GM19240 (cell line): ENCODE measurements at regions not wholly inside any gene's neighbourhood (a gene's known extent, or its start where the extent isn't known, plus 50 kb on each side); places are given as distances from the start of the nearest gene placed in this dataset.

Source experiments
- DNase-seq: peaks from one replicate; pipeline ENCODE4 v3.0.0; 2011; ENCODE audit warnings: low spot score; ENCODE audit not compliant: insufficient read length

DNA sequence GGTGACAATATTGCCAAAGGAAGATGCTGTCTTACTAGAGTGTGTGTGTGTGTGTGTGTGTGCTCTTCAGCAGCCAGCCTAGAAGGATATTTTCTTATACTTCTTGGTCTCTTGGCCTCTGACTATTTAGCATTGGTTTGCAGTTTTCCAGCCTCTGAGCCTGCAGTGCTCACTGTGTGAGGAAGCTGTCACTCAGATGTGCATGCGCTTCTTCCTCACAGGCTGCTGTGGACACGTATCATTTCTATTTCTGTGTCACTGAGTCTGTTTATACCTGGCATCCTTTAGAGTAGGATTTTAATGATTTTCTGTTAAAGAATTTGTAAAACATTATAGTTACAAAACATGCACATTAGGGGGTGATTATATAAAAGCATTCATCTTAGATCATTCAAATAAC, 83.3 kb downstream of the ALDH8A1 start:
- DNase-seq = no peak

GRCh38 chr6:134864558-134864957, 85.3 kb downstream of the ALDH8A1 start:
- DNase-seq = no peak

GRCh38 chr6:134863763-134864510, 86.0 kb downstream of the ALDH8A1 start:
- no peak for DNase-seq

DNA sequence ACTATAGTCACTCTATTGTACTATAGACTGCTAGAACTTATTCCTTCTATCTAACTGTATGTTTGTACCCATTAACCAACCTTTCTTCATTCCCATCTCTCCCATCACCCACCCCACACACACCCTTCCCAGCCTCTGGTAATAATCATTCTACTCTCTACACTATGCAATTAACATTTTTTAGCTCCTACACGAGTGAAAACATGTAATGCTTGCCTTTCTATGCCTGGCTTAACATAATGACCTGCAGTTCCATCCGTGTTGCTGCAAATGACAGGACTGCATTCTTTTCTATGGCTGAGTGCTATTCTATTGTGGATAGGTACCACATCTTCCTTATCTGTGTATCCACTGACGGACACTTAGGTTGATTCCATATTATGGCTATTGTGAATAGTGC, 95.5 kb downstream of the ALDH8A1 start:
- DNase-seq = no peak

DNA sequence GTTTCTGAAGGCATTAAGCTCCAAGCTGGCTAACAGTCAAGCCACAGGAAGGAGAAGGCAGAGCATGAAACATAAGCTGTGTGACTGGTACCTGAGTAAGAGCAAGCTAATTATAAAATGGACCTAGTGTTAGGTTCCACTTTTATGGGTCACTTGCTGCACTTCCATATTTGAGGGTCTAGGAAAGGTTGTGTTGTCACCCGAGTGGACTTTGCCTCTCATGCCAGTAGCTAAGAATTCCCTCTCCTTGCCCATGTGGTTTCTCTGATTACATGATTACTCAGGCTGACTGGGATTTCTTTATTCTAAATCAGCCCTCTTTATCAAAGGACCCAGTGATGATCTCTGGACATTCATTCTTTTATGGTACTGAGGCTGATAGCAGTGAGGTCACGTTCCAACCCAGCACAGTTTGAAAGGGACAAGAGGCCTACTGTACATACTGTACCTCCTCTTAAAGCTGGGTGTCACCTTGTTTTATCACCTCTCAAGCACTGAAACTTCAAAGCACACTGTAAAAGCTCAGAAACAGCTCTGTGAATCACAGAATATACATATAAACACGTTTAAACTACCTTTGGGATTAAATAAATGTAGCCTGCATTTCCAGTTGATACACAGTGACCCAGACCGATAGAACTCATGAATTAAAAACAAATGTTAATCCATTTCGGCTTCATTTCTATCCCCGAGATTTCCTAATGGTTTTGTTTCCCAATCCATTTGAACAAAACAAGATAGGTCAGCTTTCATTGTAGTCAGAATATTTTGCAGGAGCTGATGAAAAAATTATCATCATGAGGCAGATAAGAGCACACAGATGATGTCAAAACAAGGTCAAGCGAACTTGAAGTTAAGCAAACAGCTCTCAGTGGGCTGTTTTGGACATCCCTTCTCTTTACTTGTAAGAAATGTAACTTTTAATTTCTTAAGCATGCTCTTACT, 96.5 kb downstream of the ALDH8A1 start:
- DNase-seq = no peak

DNA sequence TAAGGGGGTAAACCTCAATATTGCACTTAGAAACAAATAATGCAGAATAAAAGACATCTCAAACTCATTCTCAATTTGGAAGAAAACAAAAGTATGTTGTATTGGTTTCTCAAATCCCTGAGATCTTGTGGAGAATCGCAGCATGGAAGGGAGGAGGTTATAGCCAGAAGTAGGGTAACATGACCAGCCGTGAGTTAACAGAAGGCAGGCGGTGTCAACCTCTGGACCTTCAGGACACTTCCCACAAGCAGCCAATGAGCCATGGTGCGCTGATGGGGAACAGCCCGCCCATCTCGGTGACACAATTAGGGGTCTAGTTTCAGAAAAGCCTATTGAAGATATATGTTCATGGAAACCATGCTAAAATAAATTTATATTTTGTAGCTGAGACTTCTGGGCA, 98.4 kb downstream of the ALDH8A1 start:
- DNase-seq = no peak

GRCh38 chr6:134850721-134851305, 99.1 kb downstream of the ALDH8A1 start:
- no peak for DNase-seq

DNA sequence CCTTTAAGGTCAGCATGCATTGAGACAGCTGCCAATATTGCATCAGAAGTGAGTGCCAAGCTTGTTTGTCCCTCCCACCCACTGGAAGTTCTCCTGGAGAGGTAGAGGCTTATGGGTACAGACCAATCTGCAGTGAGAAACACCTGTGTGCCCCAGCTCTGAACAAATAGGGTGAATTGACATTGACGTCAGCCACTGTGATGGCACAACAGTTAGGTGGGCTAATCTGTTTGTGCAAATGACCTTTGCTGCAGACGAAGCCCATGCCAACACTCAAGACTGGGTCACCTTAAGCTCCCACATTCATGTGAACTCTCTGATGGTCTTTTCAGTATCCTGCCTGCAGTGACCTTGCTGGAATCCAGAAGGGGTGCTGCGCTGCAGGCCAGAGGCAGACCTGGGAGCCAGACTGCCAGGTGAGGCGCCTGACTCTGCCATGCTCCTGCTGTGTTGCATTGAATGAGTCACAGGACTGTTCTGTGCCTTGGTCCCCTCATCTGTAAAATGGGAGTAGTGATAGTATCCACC, 99.9 kb downstream of the ALDH8A1 start:
- DNase-seq = no peak

DNA sequence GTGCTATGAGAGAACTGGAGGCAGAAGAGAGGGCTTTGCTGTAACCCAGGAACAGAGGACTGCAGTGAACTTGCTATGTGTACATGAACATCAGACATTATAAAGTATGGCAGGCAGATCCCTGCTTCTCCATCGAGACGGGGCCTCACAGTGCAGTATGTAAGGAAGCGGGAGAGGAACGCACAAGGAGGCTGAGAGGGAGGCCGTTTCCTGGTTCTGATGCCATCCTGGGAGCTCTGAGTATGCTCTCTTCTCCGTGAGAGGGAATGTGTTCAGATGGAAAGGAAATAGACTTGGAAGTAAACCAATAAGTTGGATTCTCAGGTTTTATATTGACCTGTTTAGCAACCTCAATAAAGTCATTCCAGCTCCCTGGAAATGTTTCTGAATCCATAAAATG, 101.8 kb downstream of the ALDH8A1 start:
- no peak for DNase-seq

DNA sequence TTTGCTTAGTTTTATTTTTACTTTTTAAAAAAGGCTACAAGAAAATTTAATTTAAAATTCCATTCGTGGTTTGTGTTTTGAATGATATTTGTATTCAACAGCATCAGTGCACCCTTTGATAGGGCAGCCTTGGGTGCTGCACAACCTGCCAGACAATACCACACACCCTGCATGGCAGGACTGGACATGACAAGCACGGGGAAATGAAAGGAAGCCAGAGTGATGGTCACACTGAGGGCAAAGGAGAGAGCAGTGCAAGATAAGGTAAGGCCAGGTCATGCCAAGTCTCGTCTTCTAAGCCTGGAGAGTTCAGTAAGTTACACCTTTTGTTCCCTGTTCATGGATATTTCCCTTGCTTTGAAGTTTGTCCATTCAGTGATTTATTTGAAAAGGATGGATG, 103.0 kb downstream of the ALDH8A1 start:
- no peak for DNase-seq

DNA sequence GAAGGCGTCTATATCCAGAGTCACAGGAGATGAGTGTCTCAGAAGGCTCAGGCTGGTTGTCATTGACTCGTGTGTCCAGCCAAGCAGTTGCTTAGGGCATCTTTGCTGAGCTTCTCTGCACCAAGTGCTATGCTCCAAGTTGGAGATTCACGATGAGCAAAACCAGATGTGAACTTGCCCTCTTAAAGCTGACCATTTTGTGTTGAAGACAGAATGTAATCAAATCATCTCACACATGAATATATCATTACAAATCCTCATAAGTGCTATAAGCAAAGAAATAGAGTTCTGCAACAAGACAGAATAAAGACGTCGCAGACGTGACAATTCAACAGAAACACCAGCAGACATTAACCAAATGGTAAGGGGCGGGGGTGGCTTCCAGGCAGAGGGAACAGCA, 103.9 kb downstream of the ALDH8A1 start:
- no peak for DNase-seq

GRCh38 chr6:134844120-134844519, 105.8 kb downstream of the ALDH8A1 start:
- DNase-seq = no peak

- DNase-seq = no peak
These were observed 109.6 kb downstream of the ALDH8A1 start for GRCh38 chr6:134840086-134840867.

DNA sequence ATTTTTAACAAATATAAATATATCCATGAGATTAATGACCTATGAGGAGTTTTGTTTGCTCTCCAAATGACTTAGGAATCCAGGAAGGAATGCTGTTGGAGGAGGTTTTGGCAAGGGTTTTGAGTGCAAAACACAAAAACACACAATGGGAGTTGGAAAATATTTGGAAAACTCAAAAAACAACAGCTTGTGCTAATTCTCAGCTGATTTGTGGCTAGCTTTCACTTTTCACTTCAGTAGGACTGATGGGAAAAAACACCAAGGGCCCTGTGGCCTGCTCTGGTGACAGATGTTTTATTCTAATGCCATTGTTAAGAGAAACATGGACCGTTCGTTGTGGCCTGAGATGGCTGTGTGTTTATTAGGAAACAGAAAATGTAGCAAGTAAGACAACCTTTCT, 113.9 kb downstream of the ALDH8A1 start:
- DNase-seq = no peak

- no peak for DNase-seq
These were observed 119.0 kb downstream of the ALDH8A1 start for GRCh38 chr6:134830940-134831339.

GRCh38 chr6:134830194-134830593, 119.7 kb downstream of the ALDH8A1 start:
- no peak for DNase-seq

DNA sequence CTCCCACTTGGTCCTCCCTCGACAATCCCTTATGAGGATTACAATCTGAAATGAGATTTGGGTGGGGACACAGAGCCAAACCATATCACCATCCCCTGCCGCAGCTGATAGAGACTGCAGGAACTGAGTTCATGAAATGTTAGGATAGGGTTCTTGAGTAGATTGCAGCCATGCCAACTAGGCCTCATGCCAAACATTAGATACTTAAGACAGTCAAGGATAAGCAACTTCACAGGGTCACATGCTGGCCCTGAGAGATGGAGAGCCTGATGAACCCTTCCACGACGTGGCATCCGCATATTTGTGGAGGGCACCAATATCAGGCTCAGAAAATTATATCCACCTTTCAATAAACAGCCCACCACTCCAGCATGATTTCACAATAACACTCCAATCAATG, 121.3 kb downstream of the ALDH8A1 start:
- DNase-seq = no peak

DNA sequence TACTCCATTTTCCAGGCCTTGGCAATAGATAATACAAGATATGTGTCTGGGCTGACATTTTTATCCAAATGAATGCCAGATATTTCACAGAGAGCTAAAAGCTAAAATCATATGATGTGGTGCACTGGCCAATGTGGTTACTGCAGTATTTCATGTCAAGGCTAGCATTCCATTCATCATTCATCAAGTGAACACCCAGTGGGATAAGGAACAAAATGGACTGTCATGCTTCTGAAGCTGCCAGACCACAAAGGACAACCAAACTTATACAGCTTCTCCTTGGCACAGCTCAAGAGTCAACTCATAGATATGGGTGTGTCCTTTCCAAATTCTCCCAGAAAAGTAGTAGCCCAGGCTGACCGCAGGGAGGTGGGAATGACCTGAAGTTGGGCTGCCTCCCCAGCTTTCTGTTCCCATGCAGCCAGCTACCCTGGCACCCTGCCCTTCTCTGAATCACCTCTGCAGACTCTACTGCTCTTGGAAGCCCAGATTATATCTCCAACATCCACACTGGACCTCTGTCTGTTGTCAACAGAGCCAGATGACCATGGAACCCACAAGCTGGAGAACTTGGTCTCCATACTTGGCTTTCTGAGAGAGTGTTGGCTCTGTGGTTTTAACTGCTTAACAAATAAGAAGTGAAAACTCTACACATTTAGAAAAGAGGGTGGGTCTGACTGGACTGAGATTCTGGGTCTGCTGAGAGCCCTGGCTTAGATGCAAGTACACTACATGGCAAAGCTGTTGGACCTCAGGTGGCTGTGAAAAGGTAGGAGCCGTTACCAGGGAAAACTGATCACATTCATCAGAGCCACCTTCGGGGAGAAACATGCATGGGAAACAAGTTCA, 122.8 kb downstream of the ALDH8A1 start:
- no peak for DNase-seq

- no peak for DNase-seq
These were observed 126.2 kb downstream of the ALDH8A1 start for GRCh38 chr6:134823710-134824034.

GRCh38 chr6:134822920-134823709, 126.8 kb downstream of the ALDH8A1 start:
- peak; percentile 50 for DNase-seq
